ENCODE measurements at regions not wholly inside any gene's neighbourhood (a gene's known extent, or its start where the extent isn't known, plus 50 kb on each side); places are given as distances from the start of the nearest gene placed in this dataset.

DNA sequence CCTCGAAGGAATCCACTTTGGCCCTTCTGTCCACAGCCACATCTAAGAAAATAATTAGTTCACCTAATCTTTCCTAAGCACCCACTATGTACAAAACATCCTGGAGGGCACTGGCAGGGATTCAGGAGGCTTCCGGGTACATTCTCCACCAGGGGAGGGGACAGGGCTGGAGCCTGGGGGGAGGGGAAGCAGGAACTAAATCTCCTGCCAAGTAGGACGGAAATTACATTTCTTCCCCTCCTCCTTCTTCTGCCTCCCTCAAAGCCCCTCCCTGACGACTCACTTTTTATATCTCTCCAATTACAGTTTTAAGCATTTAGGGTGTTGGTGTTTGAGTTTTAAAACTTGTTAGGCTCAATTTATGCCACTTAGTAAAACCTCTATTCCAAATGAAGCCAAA lies 203.1 kb downstream of the BCOR start:
- Mint-ChIP-seq H3K36me3 (no peaks in the 10 kb centered on the region), H3K4me3 (no peak overlapping the region), H3K27ac (no peak overlapping the region), H3K9me3 (peaks cover 0 to 2% (median 0%) of the 10 kb centered on the region in 8 donors), H3K27me3 (no peaks in the 10 kb centered on the region), H3K4me1 (peaks cover 6 to 17% (median 9%) of the 10 kb centered on the region in 4 donors)
- peaks cover 9% of the 10 kb centered on the region for H3K4me1 ChIP-seq (ENCODE audit: insufficient read depth, low read length)
- no peaks in the 10 kb centered on the region for H3K27me3 ChIP-seq (ENCODE audit: insufficient read depth, low read length)
- intact Hi-C loops (cut with micrococcal nuclease), result no loop called here
- CTCF ChIA-PET (ENCODE audit: partially characterized antibody), result no interaction called here
- H3K4me3 ChIP-seq (ENCODE audit: low read length in 2 of 2), result no peak overlapping the region
- H3K9me3 ChIP-seq (ENCODE audit: control insufficient read depth in 1 of 2, low read length in 2 of 2), result no peaks in the 10 kb centered on the region
- no peak overlapping the region for H3K27ac ChIP-seq (ENCODE audit: low read depth, low read length)
- POLR2A ChIA-PET (ENCODE audit: partially characterized antibody), result no interaction called here
- DNase-seq, result no peak
- H3K36me3 ChIP-seq (ENCODE audit: insufficient read depth, low read length), result no peaks in the 10 kb centered on the region

- intact Hi-C loops (cut with micrococcal nuclease), result no loop called here
- no peak overlapping the region for H3K27ac ChIP-seq (ENCODE audit: low read depth, low read length)
- peaks cover 9% of the 10 kb centered on the region for H3K4me1 ChIP-seq (ENCODE audit: insufficient read depth, low read length)
- Mint-ChIP-seq H3K9me3 (peaks cover 0 to 2% (median 0%) of the 10 kb centered on the region in 8 donors), H3K4me1 (peaks cover 6 to 14% (median 9%) of the 10 kb centered on the region in 4 donors), H3K27me3 (no peaks in the 10 kb centered on the region), H3K27ac (no peak overlapping the region), H3K4me3 (no peak overlapping the region), H3K36me3 (no peaks in the 10 kb centered on the region)
- no peaks in the 10 kb centered on the region for H3K9me3 ChIP-seq (ENCODE audit: control insufficient read depth in 1 of 2, low read length in 2 of 2)
- ChIA-PET POLR2A (ENCODE audit: partially characterized antibody) (no interaction called here), CTCF (ENCODE audit: partially characterized antibody) (no interaction called here)
- H3K27me3 ChIP-seq (ENCODE audit: insufficient read depth, low read length), result no peaks in the 10 kb centered on the region
- no peak overlapping the region for H3K4me3 ChIP-seq (ENCODE audit: low read length in 2 of 2)
- DNase-seq, result no peak
- no peaks in the 10 kb centered on the region for H3K36me3 ChIP-seq (ENCODE audit: insufficient read depth, low read length)
Measured at GRCh38 chrX:39895218-39896110, 202.3 kb downstream of the BCOR start.

- ChIA-PET POLR2A (ENCODE audit: partially characterized antibody) (interaction anchor here (0.6 kb wide), 1 partner anchor 27 kb away, joined by 3 read pairs; no protein-coding TSS in a partner anchor), CTCF (ENCODE audit: partially characterized antibody) (no interaction called here)
- intact Hi-C loops (cut with micrococcal nuclease), result no loop called here
- DNase-seq, result no peak
- peaks cover under 1% of the 10 kb centered on the region for H3K4me1 ChIP-seq (ENCODE audit: insufficient read depth, low read length)
- no peaks in the 10 kb centered on the region for H3K36me3 ChIP-seq (ENCODE audit: insufficient read depth, low read length)
- no peak overlapping the region for H3K27ac ChIP-seq (ENCODE audit: low read depth, low read length)
- no peaks in the 10 kb centered on the region for H3K9me3 ChIP-seq (ENCODE audit: control insufficient read depth in 1 of 2, low read length in 2 of 2)
- H3K4me3 ChIP-seq (ENCODE audit: low read length in 2 of 2), result no peak overlapping the region
- peaks cover 0 to under 1% (median 0%) of the 10 kb centered on the region in 4 donors for H3K4me1 Mint-ChIP-seq
- H3K27ac Mint-ChIP-seq, result no peak overlapping the region
- no peak overlapping the region for H3K4me3 Mint-ChIP-seq
- H3K9me3 Mint-ChIP-seq, result peaks cover 0 to 2% (median 0%) of the 10 kb centered on the region in 8 donors
- H3K27me3 ChIP-seq (ENCODE audit: insufficient read depth, low read length), result no peaks in the 10 kb centered on the region
- H3K36me3 Mint-ChIP-seq, result no peaks in the 10 kb centered on the region
- no peaks in the 10 kb centered on the region for H3K27me3 Mint-ChIP-seq
Measured at GRCh38 chrX:39896951-39897740, 200.6 kb downstream of the BCOR start.

- intact Hi-C loops (cut with micrococcal nuclease), result no loop called here
- Histone ChIP-seq H3K27ac (ENCODE audit: low read depth, low read length) (no peak overlapping the region), H3K4me1 (ENCODE audit: insufficient read depth, low read length) (no peaks in the 10 kb centered on the region), H3K36me3 (ENCODE audit: insufficient read depth, low read length) (no peaks in the 10 kb centered on the region), H3K4me3 (ENCODE audit: low read length in 2 of 2) (no peak overlapping the region), H3K9me3 (ENCODE audit: control insufficient read depth in 1 of 2, low read length in 2 of 2) (no peaks in the 10 kb centered on the region), H3K27me3 (ENCODE audit: insufficient read depth, low read length) (no peaks in the 10 kb centered on the region)
- ChIA-PET CTCF (ENCODE audit: partially characterized antibody) (no interaction called here), POLR2A (ENCODE audit: partially characterized antibody) (interaction anchor here (0.6 kb wide), 1 partner anchor 27 kb away, joined by 3 read pairs; no protein-coding TSS in a partner anchor)
- Mint-ChIP-seq H3K27ac (no peak overlapping the region), H3K4me3 (no peak overlapping the region), H3K4me1 (no peaks in the 10 kb centered on the region), H3K36me3 (no peaks in the 10 kb centered on the region), H3K9me3 (peaks cover 0 to 2% (median 0%) of the 10 kb centered on the region in 8 donors), H3K27me3 (no peaks in the 10 kb centered on the region)
- DNase-seq, result no peak
Measured at GRCh38 chrX:39897741-39898097, 200.0 kb downstream of the BCOR start.

- H3K4me1 ChIP-seq (ENCODE audit: insufficient read depth, low read length), result no peaks in the 10 kb centered on the region
- no peak overlapping the region for H3K27ac ChIP-seq (ENCODE audit: low read depth, low read length)
- intact Hi-C loops (cut with micrococcal nuclease), result no loop called here
- Mint-ChIP-seq H3K4me1 (peaks cover 0 to under 1% (median under 1%) of the 10 kb centered on the region in 4 donors), H3K27me3 (no peaks in the 10 kb centered on the region), H3K4me3 (no peak overlapping the region), H3K27ac (no peak overlapping the region), H3K9me3 (peaks cover 0 to 2% (median 0%) of the 10 kb centered on the region in 8 donors), H3K36me3 (no peaks in the 10 kb centered on the region)
- no peaks in the 10 kb centered on the region for H3K27me3 ChIP-seq (ENCODE audit: insufficient read depth, low read length)
- no peak for DNase-seq
- no peaks in the 10 kb centered on the region for H3K36me3 ChIP-seq (ENCODE audit: insufficient read depth, low read length)
- ChIA-PET POLR2A (ENCODE audit: partially characterized antibody) (interaction anchor here (0.6 kb wide), 1 partner anchor 28 kb away, joined by 3 read pairs; no protein-coding TSS in a partner anchor), CTCF (ENCODE audit: partially characterized antibody) (no interaction called here)
- H3K9me3 ChIP-seq (ENCODE audit: control insufficient read depth in 1 of 2, low read length in 2 of 2), result no peaks in the 10 kb centered on the region
- no peak overlapping the region for H3K4me3 ChIP-seq (ENCODE audit: low read length in 2 of 2)
Measured at GRCh38 chrX:39898147-39898546, 199.6 kb downstream of the BCOR start.

DNA sequence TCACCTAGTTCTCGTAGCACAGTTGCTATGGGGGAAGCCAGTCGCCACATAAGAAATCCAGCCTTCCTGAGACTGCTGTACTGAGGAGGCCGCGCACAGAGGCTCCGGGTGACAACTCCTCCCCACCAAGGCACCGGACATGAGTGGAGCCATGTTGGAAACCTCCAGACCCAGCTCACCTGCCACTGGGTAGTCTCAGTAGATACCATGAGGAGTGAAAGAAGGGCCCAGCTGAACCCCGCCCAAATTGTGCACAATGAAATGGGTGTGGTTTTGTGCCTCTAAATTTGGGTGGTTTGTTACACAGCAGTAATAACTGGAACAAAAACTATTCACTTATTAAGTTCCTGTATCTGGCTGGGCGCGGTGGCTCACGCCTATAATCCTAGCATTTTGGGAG lies 198.7 kb downstream of the BCOR start:
- Histone ChIP-seq H3K9me3 (ENCODE audit: control insufficient read depth in 1 of 2, low read length in 2 of 2) (no peaks in the 10 kb centered on the region), H3K4me3 (ENCODE audit: low read length in 2 of 2) (no peak overlapping the region), H3K4me1 (ENCODE audit: insufficient read depth, low read length) (no peaks in the 10 kb centered on the region), H3K27me3 (ENCODE audit: insufficient read depth, low read length) (no peaks in the 10 kb centered on the region), H3K27ac (ENCODE audit: low read depth, low read length) (no peak overlapping the region), H3K36me3 (ENCODE audit: insufficient read depth, low read length) (no peaks in the 10 kb centered on the region)
- POLR2A ChIA-PET (ENCODE audit: partially characterized antibody), result no interaction called here
- peaks cover 0 to 2% (median under 1%) of the 10 kb centered on the region in 4 donors for H3K4me1 Mint-ChIP-seq
- no peaks in the 10 kb centered on the region for H3K36me3 Mint-ChIP-seq
- H3K9me3 Mint-ChIP-seq, result peaks cover 0 to 2% (median 0%) of the 10 kb centered on the region in 8 donors
- intact Hi-C loops (cut with micrococcal nuclease), result no loop called here
- H3K27ac Mint-ChIP-seq, result no peak overlapping the region
- no peak for DNase-seq
- no peak overlapping the region for H3K4me3 Mint-ChIP-seq
- no peaks in the 10 kb centered on the region for H3K27me3 Mint-ChIP-seq
- CTCF ChIA-PET (ENCODE audit: partially characterized antibody), result no interaction called here

Data from CD4-positive, alpha-beta memory T cell (primary cell).